Type B pancreatic cell (in vitro differentiated cells): ENCODE measurements at regions not wholly inside any gene's neighbourhood (a gene's known extent, or its start where the extent isn't known, plus 50 kb on each side); places are given as distances from the start of the nearest gene placed in this dataset.

Experiments
- DNase-seq: peaks from one replicate; pipeline ENCODE4 v3.0.0; 2021; ENCODE audit warnings: mixed read lengths; ENCODE audit not compliant: unreplicated experiment; ENCODE audit errors: extremely low spot score
- H3K27ac Mint-ChIP-seq: 2 replicates; pipeline ENCODE4 v1.8.0; 2021; ENCODE audit warnings: mild to moderate bottlenecking, mixed read lengths
- H3K27me3 Mint-ChIP-seq: 2 replicates; pipeline ENCODE4 v1.8.0; 2021; ENCODE audit warnings: mixed read lengths
- H3K36me3 Mint-ChIP-seq: 2 replicates; pipeline ENCODE4 v1.8.0; 2021; ENCODE audit warnings: mixed read lengths
- H3K4me1 Mint-ChIP-seq: one replicate; pipeline ENCODE4 v1.8.0; 2021; ENCODE audit warnings: mixed read lengths; ENCODE audit not compliant: unreplicated experiment
- H3K4me3 Mint-ChIP-seq: 2 replicates; pipeline ENCODE4 v1.8.0; 2021; ENCODE audit warnings: mild to moderate bottlenecking, mixed read lengths
- H3K9me3 Mint-ChIP-seq: 2 replicates; pipeline ENCODE4 v1.8.0; 2021; ENCODE audit warnings: mixed read lengths
- TF ChIP-seq, protein P1 (sequence below): fragments of 200-600 bp; sonication (generic); conservative IDR thresholded peaks from 2 replicates; pipeline ENCODE4 v1.5.0; 2021; ENCODE audit warnings: antibody characterized with exemption, mild to moderate bottlenecking

DNA sequence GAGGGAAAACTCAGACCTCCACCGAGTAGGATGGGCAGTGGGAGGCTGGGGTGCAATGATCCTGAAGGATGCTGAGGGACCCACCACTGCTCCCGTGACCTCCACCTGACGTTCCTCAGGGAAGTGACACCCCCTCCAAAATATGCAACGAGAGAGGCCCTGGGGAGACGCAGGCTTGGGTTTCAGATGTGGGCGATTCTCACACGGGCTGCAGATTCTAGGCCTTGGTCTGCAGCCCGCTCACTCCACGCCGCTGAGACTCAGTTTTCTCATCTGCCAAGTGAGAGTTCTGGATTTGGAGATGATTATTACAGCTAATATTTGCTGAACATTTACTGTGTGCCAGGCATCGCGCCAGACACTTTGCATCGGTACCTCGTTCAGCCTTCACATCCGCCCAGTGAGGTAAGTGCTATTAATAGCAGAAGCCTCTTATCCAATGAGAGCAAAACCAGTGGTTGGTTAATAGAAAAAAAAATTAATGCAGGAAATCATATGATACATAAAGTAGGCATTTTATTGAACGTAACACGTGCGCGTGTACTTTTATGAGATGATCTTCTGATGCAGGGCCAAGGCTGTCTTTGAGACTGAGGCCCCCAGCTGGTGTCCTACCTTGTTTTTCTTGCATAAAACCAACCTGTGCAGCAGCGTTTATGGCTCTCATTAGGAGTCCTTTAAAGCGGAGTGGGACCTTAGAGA lies 102.0 kb upstream of the RUNX3 start:
- Mint-ChIP-seq H3K4me1 (no peaks in the 10 kb centered on the region), H3K27me3 (peaks cover 13% of the 10 kb centered on the region), H3K9me3 (no peaks in the 10 kb centered on the region), H3K4me3 (no peak overlapping the region), H3K27ac (no peak overlapping the region), H3K36me3 (no peaks in the 10 kb centered on the region)
- TF ChIP-seq, protein P1, sequence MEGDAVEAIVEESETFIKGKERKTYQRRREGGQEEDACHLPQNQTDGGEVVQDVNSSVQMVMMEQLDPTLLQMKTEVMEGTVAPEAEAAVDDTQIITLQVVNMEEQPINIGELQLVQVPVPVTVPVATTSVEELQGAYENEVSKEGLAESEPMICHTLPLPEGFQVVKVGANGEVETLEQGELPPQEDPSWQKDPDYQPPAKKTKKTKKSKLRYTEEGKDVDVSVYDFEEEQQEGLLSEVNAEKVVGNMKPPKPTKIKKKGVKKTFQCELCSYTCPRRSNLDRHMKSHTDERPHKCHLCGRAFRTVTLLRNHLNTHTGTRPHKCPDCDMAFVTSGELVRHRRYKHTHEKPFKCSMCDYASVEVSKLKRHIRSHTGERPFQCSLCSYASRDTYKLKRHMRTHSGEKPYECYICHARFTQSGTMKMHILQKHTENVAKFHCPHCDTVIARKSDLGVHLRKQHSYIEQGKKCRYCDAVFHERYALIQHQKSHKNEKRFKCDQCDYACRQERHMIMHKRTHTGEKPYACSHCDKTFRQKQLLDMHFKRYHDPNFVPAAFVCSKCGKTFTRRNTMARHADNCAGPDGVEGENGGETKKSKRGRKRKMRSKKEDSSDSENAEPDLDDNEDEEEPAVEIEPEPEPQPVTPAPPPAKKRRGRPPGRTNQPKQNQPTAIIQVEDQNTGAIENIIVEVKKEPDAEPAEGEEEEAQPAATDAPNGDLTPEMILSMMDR: no peak
- no peak for DNase-seq

DNA sequence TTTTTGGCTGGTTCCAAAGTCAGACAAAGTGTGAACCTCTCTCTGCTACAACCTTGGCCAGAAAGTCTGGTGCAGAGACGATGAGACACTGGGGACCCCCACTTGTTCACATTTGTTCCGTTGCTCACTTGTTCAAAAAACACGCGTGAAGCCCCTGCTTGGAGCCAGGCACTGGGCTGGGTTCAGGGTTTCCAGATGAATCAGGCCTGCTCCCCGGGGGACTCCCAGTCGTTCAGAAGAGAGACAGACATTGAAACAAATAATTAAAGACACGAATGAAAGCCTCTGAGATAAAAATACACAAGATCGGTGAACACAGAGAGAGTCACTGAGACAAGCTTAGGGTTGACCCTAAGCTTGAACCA lies 101.5 kb upstream of the RUNX3 start:
- Mint-ChIP-seq H3K27me3 (peaks cover 14% of the 10 kb centered on the region), H3K36me3 (no peaks in the 10 kb centered on the region), H3K4me1 (no peaks in the 10 kb centered on the region), H3K4me3 (no peak overlapping the region), H3K27ac (no peak overlapping the region), H3K9me3 (no peaks in the 10 kb centered on the region)
- no peak for DNase-seq
- TF ChIP-seq, protein P1: no peak

DNA sequence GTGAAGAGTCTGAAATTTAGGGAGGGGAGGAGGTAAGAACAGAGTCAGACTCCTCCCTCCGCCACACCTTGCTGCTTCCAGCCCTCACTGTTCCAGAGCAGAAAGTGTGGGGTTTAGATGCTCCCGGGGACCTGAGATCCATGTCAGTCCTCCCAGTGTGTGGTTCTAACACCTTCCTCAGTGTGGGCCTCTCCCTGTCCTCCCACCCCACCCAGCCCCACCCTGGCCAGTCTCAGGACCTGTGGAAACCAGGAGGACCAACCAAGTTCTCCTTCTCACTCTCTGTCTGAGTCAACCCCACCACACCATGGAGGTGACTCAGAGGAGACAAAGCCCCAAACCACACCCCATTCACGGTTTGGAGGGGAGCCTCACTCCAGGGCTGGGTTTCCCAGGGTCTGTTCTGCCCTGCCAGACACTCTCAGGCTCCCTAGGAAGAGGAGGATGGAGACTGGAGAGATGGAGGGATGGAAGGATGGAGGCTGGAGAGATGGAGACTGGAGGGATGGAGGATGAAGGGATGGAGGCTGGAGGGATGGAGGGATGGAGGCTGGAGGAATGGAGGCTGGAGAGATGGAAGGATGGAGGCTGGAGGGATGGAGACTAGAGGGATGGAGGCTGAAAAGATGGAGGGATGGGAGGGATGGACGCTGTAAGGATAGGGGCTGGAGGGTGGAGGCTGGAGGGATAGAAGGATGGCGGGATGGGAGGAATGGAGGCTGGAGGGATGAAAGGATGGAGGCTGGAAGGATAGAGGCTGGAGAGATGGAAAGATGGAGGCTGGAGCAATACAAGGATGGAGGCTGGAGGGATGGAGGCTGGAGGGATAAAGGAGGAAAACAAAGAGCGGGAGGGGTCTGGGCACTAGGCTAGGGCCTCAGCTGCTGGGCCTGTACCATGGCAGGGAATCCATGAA lies 100.9 kb upstream of the RUNX3 start:
- Mint-ChIP-seq H3K4me3 (no peak overlapping the region), H3K27me3 (peaks cover 15% of the 10 kb centered on the region), H3K9me3 (no peaks in the 10 kb centered on the region), H3K36me3 (no peaks in the 10 kb centered on the region), H3K27ac (no peak overlapping the region), H3K4me1 (no peaks in the 10 kb centered on the region)
- TF ChIP-seq, protein P1: no peak
- no peak for DNase-seq

DNA sequence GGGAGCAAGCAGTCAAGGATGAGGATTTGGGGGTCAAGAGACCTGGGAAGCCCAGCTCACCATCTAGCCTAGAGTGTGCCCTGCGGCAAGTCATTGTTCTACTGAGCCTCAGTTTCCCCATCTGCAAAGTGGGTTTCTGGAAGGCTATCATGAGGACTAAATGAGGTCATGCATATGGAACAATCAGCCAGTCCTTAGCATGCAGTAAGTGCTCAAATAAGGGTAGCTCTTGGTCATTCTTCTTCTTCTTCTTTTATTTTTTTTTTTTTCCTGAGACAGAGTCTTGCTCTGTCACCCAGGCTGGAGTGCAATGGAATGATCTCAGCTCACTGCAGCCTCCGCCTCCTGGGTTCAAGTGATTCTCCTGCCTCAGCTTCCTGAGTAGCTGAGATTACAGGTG lies 99.9 kb upstream of the RUNX3 start:
- Mint-ChIP-seq H3K9me3 (no peaks in the 10 kb centered on the region), H3K4me1 (no peaks in the 10 kb centered on the region), H3K27me3 (peaks cover 15% of the 10 kb centered on the region), H3K36me3 (no peaks in the 10 kb centered on the region), H3K4me3 (no peak overlapping the region), H3K27ac (no peak overlapping the region)
- TF ChIP-seq, protein P1: no peak
- no peak for DNase-seq

DNA sequence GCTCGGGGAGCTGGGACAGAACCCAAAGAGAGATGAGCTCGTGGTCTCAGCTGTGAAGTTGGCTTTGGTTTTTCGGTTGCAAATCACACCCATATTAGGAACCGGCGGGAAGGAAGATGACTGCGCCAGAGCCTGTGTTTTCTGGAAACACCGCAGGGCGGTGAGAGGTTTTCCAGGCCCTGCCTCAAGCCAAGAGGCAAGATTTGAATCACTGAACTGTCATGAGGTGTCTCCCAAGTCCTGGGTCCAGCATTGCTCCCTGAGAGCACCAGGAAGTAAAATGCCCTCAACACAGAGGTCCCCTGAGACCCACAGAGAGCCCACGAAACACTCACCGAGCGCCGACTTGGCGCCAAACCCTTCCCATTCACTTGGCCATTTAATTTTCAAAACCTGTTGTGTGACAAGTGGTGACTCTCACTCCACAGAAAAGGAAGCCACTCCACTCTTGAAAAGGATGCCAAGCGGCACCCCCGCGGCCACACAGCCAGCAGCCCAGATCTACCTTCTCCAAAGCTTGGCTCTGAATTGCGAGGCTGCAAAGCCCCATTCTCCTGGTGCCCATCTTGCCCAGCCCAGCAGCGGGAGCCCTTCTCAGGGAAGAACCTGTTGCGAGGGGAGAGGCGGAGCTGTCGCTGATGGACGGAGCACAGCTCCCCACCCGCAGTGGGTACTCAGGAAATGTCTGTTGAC lies 99.0 kb upstream of the RUNX3 start:
- Mint-ChIP-seq H3K9me3 (no peaks in the 10 kb centered on the region), H3K36me3 (no peaks in the 10 kb centered on the region), H3K27me3 (peaks cover 18% of the 10 kb centered on the region), H3K4me3 (no peak overlapping the region), H3K27ac (no peak overlapping the region), H3K4me1 (no peaks in the 10 kb centered on the region)
- no peak for DNase-seq
- TF ChIP-seq, protein P1: no peak
